Caco-2 (cell line): ENCODE measurements at regions not wholly inside any gene's neighbourhood (a gene's known extent, or its start where the extent isn't known, plus 50 kb on each side); places are given as distances from the start of the nearest gene placed in this dataset.

Source experiments
- BruUV-seq: library from RNA; stranded (reverse); fragments of 400-500 nt; replicated peaks from 2 replicates; lab custom pipeline; 2021; lab: Mats Ljungman, UMichigan
- CTCF ChIA-PET: fragments of 300-600 bp; sonication (Branson Sonifier 250); formaldehyde crosslinking; loops from one replicate; lab custom pipeline; 2022; ENCODE audit warnings: antibody characterized with exemption; lab: Charles Lee
- POLR2A ChIA-PET: fragments of 300-600 bp; sonication (Branson Sonifier 250); formaldehyde crosslinking; loops from one replicate; lab custom pipeline; 2022; ENCODE audit warnings: antibody characterized with exemption; lab: Charles Lee
- DNase-seq, 2 experiments: peaks; one replicate each; pipeline versions ENCODE4 v3.0.0 to v3.0.0-alpha.2; 2020 to 2022
- H3K27me3 ChIP-seq: replicated peaks from 2 replicates; pipeline ENCODE4 v1.6.0; 2011; ENCODE audit warnings: low read length; ENCODE audit not compliant: control insufficient read depth, insufficient read depth
- H3K36me3 ChIP-seq: 2 replicates; pipeline ENCODE4 v1.5.1; 2011; ENCODE audit warnings: low read length; ENCODE audit not compliant: control insufficient read depth, insufficient read depth
- H3K4me1 ChIP-seq: fragments of 250-450 bp; sonication (Bioruptor Pico); 2 replicates; pipeline ENCODE4 v1.5.1; 2020; ENCODE audit warnings: mild to moderate bottlenecking
- H3K4me3 ChIP-seq: 2 replicates; pipeline ENCODE4 v1.5.1; 2011; ENCODE audit warnings: low read depth, mild to moderate bottlenecking, control low read depth, low read length
- H3K9me3 ChIP-seq: fragments of 250-450 bp; sonication (Bioruptor Pico); 2 replicates; pipeline ENCODE4 v1.5.1; 2020; ENCODE audit warnings: mild to moderate bottlenecking, moderate library complexity
- H3K27ac Mint-ChIP-seq: one replicate; pipeline ENCODE4 v1.8.0; 2022; ENCODE audit warnings: mixed read lengths; ENCODE audit not compliant: unreplicated experiment
- H3K27me3 Mint-ChIP-seq: one replicate; pipeline ENCODE4 v1.8.0; 2022; ENCODE audit warnings: mixed read lengths; ENCODE audit not compliant: insufficient read depth, unreplicated experiment
- H3K36me3 Mint-ChIP-seq: one replicate; pipeline ENCODE4 v1.8.0; 2022; ENCODE audit warnings: mild to moderate bottlenecking, mixed read lengths; ENCODE audit not compliant: insufficient read depth, unreplicated experiment
- H3K4me1 Mint-ChIP-seq: one replicate; pipeline ENCODE4 v1.8.0; 2022; ENCODE audit warnings: low read depth, mixed read lengths; ENCODE audit not compliant: unreplicated experiment
- H3K4me3 Mint-ChIP-seq: one replicate; pipeline ENCODE4 v1.8.0; 2022; ENCODE audit warnings: mild to moderate bottlenecking, moderate library complexity, mixed read lengths; ENCODE audit not compliant: unreplicated experiment
- H3K9me3 Mint-ChIP-seq: one replicate; pipeline ENCODE4 v1.8.0; 2022; ENCODE audit warnings: mixed read lengths; ENCODE audit not compliant: unreplicated experiment
- CTCF ChIP-seq, 2 experiments: fragments of 200-600 bp in 1 of 2; IDR thresholded peaks; 1 replicate in 1 of 2; 2 replicates in 1 of 2; pipeline versions ENCODE4 v1.5.1 to v1.8.0; 2011 to 2022; ENCODE audit warnings: antibody characterized with exemption in 1 of 2, control low read depth in 1 of 2, inconsistent platforms in 1 of 2, low read depth in 1 of 2, low read length in 1 of 2, mild to moderate bottlenecking in 1 of 2, moderate library complexity in 1 of 2; ENCODE audit not compliant: insufficient read depth in 1 of 2, severe bottlenecking in 1 of 2, unreplicated experiment in 1 of 2
- intact Hi-C: fragments of 100-400 bp; cut with micrococcal nuclease; formaldehyde crosslinking; loops from one replicate; pipeline ENCODE4 v1.10.0; 2022; ENCODE audit not compliant: unreplicated experiment

DNA sequence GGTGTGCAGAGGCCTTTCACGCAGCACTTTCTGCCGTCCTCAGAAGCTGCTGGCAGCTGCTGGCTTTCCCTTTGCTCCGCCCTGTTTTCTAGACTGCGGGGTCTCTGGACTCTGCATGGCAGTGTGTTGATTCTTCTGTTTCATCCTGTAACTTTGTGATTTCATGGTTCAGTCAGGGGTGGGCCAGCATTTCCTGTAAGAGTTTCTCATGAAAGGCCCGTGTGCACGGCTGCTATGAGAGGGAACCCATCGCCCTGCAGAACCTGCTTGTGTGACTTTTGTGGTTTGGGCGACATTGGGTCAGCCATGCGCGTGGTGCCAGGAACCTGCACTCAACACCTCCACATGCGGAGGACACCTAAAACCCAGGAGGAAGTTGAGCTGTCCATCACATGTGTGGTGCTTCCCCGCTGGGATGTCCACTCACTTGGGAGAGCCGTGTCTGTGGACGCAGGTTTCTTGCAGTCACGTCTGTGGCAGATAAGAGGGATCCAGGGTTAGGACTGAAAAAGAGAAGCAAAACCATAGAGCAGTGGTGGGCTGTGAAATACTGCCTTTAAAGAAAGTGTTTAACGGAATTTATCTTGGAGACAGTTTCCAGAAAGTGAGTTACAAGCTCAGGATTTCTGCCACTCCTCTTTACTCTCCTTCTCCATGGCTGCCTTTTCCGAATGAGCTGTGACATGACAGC, 167.3 kb upstream of the ALKAL2 start:
- DNase-seq = no peak
- no peaks in the 10 kb centered on the region for H3K4me1 Mint-ChIP-seq
- no peak overlapping the region for H3K4me3 Mint-ChIP-seq
- CTCF ChIA-PET = no interaction called here
- TF ChIP-seq CTCF (IDR thresholded peaks at IDR 0.05; ENCODE audit: insufficient read depth in 1 of 2, low read depth in 1 of 2, low read length in 1 of 2, severe bottlenecking in 1 of 2, unreplicated experiment in 1 of 2) = no peak
- H3K27me3 ChIP-seq = peaks cover 1% of the 10 kb centered on the region; the same call in 1 of the 2 replicates
- no peaks in the 10 kb centered on the region for H3K9me3 Mint-ChIP-seq
- no peak overlapping the region for H3K27ac Mint-ChIP-seq
- POLR2A ChIA-PET = no interaction called here
- no peak overlapping the region for H3K4me3 ChIP-seq
- H3K36me3 Mint-ChIP-seq = no peaks in the 10 kb centered on the region
- H3K36me3 ChIP-seq = no peaks in the 10 kb centered on the region
- no peaks in the 10 kb centered on the region for H3K4me1 ChIP-seq
- peaks cover 19% of the 10 kb centered on the region for H3K27me3 Mint-ChIP-seq
- BruUV-seq = no TSS peak
- no peaks in the 10 kb centered on the region for H3K9me3 ChIP-seq
- intact Hi-C loops = no loop called here

- Mint-ChIP-seq H3K27ac (no peak overlapping the region), H3K9me3 (no peaks in the 10 kb centered on the region), H3K4me1 (no peaks in the 10 kb centered on the region), H3K27me3 (peaks cover 13% of the 10 kb centered on the region), H3K36me3 (no peaks in the 10 kb centered on the region), H3K4me3 (no peak overlapping the region)
- TF ChIP-seq CTCF (IDR thresholded peaks at IDR 0.05; ENCODE audit: insufficient read depth in 1 of 2, low read depth in 1 of 2, low read length in 1 of 2, severe bottlenecking in 1 of 2, unreplicated experiment in 1 of 2) = no peak
- intact Hi-C loops = no loop called here
- H3K4me1 ChIP-seq = no peaks in the 10 kb centered on the region
- H3K9me3 ChIP-seq = no peaks in the 10 kb centered on the region
- no peaks in the 10 kb centered on the region for H3K36me3 ChIP-seq
- peaks cover 1% of the 10 kb centered on the region; the same call in 1 of the 2 replicates for H3K27me3 ChIP-seq
- CTCF ChIA-PET = no interaction called here
- DNase-seq = no peak
- no peak overlapping the region for H3K4me3 ChIP-seq
- POLR2A ChIA-PET = no interaction called here
- BruUV-seq = no TSS peak
These were observed 165.2 kb upstream of the ALKAL2 start for GRCh38 chr2:453132-453531.

- intact Hi-C loops = no loop called here
- no peaks in the 10 kb centered on the region for H3K9me3 ChIP-seq
- no peaks in the 10 kb centered on the region for H3K36me3 ChIP-seq
- CTCF ChIA-PET = no interaction called here
- peaks cover 1% of the 10 kb centered on the region; the same call in 1 of the 2 replicates for H3K27me3 ChIP-seq
- H3K4me3 ChIP-seq = no peak overlapping the region
- BruUV-seq = no TSS peak
- POLR2A ChIA-PET = no interaction called here
- H3K36me3 Mint-ChIP-seq = no peaks in the 10 kb centered on the region
- no peak overlapping the region for H3K27ac Mint-ChIP-seq
- no peak overlapping the region for H3K4me3 Mint-ChIP-seq
- no peaks in the 10 kb centered on the region for H3K4me1 ChIP-seq
- no peaks in the 10 kb centered on the region for H3K9me3 Mint-ChIP-seq
- peaks cover 9% of the 10 kb centered on the region for H3K27me3 Mint-ChIP-seq
- no peaks in the 10 kb centered on the region for H3K4me1 Mint-ChIP-seq
- no peak for TF ChIP-seq CTCF (IDR thresholded peaks at IDR 0.05; ENCODE audit: insufficient read depth in 1 of 2, low read depth in 1 of 2, low read length in 1 of 2, severe bottlenecking in 1 of 2, unreplicated experiment in 1 of 2)
- DNase-seq = no peak
These were observed 163.6 kb upstream of the ALKAL2 start for GRCh38 chr2:451495-451894.
